OCI-LY3 (cell line): ENCODE measurements at regions not wholly inside any gene's neighbourhood (a gene's known extent, or its start where the extent isn't known, plus 50 kb on each side); places are given as distances from the start of the nearest gene placed in this dataset.

Experiments used
- CTCF ChIP-seq: fragments of 200-600, 300-600 bp; sonication (generic); IDR thresholded peaks from 2 replicates; pipeline ENCODE4 v1.5.1; 2014; ENCODE audit warnings: antibody characterized with exemption, low read length, low read depth
- EZH2phosphoT487 ChIP-seq: fragments of 200-600 bp; shearing (Covaris generic); IDR thresholded peaks from 2 replicates; pipeline ENCODE4 v1.6.1; 2018; ENCODE audit warnings: antibody characterized with exemption, mixed run types, low read depth

- no peak for TF ChIP-seq CTCF
- TF ChIP-seq EZH2phosphoT487 = no peak
These were observed 431.8 kb upstream of the MC4R start for GRCh38 chr18:60804415-60804814.
